Smooth muscle cell of the brain vasculature (primary cell): ENCODE measurements at regions not wholly inside any gene's neighbourhood (a gene's known extent, or its start where the extent isn't known, plus 50 kb on each side); places are given as distances from the start of the nearest gene placed in this dataset.

Source experiments
- DNase-seq: peaks from one replicate; pipeline ENCODE4 v3.0.0-alpha.2; 2012; ENCODE audit warnings: low read depth, low spot score

DNA sequence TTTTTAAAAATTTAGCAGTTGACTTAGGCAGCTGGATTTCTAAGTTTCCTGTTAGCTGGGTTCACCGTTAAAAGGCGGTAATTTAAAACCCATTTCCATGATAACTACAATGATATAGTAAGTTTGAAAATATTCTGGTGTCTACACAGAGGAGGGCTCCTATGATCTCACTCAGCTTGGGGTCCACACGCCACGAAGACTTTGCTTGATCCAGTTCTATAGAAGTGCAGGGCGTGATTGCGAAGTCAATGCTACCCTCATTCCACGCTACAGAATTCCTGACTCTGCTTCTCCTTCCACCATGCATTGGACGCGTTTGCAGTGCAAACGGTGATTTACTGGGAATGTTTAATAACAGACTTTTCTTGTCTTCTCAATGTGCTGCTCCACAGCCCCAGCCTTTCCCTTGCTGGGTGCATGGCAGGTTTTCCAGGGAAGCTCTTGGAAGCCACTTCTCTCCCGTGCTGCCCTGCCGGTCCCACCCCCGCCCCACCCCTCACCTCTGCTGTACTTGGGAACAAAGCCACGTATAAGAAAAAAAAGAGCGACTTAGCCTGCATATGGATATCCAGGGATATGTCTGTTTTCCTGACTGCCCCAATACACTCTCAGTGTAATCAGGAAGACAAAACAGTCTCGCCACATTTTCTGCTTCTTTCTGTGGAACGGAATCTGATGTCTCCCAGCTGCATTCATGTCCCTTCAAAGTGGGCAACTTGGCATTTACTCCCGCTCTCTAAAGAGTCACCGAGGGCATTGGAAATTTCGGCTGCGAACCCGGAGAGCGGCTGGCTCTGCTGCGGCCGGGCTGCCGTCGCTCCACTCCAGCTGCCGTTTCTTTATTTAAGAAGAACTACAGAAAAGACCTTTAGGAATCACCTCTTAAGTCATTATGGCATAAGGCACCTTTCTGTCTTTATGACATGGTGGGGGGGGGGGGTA, 434.4 kb upstream of the MGMT start:
- no peak for DNase-seq

DNA sequence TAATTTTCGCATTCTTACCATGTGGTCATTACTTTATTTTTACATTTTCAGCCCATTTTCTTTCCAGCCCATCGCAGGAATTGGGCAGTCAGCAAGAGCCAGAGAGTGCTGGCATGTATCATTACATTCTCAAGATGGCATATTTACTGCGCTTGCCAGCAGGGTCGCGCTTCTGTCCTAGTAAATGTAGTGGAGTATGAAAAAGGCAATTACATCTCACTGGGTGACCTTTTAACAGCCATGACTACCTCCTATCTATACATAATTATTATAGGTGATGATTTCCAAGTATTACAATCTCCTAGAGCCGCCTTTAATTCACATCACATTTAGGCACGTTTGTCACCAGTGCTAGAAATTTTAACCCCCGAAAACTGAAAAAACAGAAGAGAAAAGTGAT, 433.7 kb upstream of the MGMT start:
- no peak for DNase-seq

- DNase-seq, result no peak
Measured at GRCh38 chr10:129033790-129034272, 433.2 kb upstream of the MGMT start.

GRCh38 chr10:129035052-129035827, 431.8 kb upstream of the MGMT start:
- DNase-seq, result no peak

- no peak for DNase-seq
Measured at GRCh38 chr10:129038522-129038921, 428.5 kb upstream of the MGMT start.

DNA sequence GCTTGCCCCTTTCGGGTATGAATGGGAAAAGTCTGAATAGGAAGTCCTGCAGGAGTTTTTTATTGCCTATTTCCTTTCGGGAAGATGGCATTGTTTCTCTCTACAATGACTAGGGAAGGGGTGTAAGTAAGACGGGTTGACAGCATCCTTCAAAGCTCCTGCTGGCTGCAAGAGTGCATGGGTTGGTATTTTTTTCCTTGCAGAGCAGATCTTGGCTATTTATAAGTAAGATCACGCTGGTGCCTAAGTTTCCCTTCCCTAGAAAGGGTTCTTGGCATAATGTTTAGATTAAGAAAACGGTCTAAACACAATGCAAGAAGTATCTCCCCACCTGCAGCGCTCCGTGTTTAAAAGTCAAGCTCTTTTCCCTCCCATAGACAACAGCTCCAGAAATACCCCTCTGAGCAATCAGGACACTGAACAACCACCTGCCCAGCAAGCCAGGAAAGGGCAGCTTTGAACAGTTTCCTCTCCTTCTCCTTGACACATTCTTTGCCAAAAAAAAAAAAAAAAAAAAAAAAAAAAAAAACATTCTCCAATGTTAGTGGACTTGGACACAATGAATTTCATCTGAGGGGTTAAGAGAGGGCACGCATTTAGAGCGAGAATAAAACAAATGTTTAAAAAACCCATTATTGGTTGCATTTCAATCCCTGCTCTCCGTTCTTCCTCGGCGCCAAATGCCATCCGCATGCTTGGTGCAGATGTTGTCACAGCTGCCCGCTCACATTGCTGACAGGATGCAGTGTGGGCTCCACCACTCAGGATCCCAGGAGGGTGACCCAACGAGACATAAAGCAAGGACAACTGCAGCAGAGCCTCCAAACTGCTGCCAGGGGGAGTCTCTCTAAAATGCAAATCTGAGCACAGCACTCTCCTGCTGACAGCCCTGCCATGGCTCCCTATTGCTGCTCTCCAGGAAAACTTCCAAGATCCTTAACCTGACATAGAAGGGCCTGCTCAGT, 427.4 kb upstream of the MGMT start:
- no peak for DNase-seq

- no peak for DNase-seq
Measured at GRCh38 chr10:129040377-129040776, 426.7 kb upstream of the MGMT start.

DNA sequence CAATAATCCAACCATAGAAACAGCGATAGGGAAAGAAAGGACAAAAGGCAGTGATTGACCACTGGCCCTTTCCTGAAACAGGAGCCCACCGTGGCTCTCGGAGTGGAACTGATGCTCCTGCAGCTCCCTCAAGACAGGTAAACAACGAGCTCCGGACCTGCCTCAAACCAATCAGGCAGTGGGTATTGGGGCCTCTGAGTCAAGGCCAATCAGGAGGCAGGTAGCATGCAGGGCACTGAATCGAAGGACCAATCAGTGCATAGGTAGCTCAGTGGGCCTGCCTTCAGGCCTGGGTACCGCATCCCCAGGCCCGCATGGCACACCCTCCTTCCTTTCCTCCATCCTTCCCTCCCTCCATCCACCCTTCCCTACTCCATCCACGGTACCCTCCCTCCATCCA, 425.1 kb upstream of the MGMT start:
- DNase-seq, result no peak

DNA sequence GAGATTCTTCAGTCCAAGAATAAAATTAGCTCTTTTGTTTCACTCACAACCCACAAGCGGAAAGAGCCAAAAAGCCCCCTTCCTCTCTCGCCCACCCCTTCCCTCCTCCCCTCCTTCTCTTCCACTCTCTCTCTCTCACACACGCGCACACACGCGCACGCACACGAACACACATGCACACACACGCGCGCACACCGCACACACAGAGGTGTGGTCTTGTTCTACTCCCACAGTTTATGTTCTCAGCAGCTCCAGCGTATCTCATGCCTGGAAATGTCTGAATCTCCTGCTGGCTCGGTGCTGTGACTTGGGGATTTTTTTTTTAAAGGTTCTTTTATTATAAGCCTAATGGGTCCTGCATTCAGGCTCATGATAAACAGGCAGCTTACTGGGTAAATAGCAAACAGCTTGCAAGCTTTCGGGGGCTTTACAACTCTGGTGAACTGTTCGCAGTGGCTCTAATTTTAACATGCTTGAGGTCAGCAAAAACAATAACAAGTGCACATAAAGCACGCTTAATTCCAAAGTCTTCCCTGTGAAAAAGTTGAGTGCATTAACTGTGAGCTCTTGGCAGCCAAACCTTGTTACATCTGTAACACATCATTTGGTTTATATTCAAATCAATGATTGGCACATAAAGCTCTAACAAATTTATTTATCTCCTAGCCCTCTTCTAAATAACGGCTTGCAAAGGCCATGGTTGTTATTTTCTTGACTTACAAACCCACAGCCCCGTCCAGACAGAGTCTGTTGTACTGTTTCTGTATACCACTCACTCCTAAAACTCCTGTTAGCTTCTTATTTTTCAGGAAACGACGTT, 424.1 kb upstream of the MGMT start:
- DNase-seq, result no peak

DNA sequence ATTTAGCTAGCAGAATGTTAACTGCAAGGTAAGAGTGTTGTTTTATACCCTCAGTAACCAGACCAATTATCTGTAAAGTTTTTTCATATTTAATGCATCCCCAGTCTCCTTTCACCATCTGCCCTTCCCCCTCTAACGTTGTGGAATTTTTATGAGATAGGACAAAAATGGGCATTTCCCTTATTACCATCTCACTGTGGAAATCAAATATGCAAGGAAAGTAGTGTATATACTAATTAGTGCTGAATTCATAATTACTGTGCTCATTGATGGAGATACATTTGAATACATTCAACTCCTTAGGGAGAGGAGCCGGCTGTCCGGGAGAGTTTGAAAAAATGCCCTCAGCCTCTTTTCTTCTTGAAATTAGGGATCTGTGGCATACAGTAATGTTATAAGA, 423.4 kb upstream of the MGMT start:
- DNase-seq, result no peak

DNA sequence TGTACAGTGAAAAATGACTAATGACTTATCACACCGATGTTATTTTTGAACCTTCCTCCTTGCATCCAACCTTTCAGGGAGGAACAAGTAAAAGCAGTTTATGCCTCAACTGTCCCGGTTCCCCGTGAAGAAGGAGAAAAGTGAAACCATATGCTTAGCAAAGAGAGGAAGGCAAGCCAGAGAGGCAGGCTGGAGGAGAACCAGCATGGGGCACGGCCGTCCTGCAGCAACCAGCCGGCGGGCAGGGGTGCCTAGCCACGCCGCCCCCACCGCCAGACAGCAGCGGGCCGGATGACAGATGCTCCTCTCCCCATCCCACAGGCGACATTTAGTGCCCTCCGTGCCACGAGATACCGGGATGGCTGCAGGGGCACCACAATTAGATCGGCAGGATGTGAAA, 421.4 kb upstream of the MGMT start:
- DNase-seq, result no peak

DNA sequence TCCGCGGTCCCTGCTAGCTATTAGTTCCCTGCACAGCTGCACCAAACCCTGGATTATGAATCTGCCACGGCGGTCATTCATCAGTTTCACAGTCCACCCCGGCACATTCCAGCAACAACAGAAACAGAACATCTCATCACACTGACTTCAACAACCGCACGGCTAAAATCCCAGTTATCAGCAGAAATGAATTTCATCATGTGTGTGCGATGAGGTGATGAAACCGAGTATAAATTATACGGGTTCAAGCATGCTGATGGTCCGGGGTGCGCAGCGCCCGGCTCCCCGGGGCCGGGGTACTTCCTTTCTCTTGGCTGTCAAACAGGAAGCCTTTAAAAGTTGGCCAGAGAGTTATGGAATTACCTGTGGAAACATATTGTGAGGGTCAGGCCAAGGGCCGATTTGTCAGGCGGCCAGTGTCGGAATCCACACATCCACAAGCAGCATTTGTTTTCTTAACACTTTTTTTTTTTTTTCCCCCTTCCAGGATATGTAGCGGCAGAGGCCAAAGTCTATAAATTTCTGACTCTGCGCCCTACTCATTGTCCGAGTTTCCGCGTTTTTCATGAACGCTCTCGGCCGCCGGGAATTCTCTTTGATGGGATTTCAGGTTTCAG, 420.9 kb upstream of the MGMT start:
- DNase-seq, result no peak

- DNase-seq, result no peak
Measured at GRCh38 chr10:129046962-129047361, 420.1 kb upstream of the MGMT start.

GRCh38 chr10:129047600-129047999, 419.4 kb upstream of the MGMT start:
- DNase-seq, result no peak

DNA sequence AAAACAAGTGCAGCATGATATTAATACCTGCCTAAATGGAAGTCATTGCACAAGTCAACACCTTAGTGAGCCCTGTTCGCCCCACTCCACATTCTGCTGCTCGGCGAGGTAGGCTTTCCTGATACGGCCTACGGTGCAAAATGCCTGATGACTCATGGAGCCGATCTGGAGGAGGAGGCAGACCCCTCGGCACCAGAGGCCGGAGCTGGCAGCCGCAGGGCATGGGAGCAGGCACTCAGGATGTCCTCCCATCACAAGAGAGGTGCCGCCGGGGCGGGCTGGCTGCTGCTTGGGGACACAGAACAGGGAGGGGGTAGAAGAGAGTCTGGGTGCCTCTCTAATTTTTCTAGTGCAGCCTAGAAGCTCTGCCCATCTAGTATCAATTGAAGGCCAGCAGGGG, 418.5 kb upstream of the MGMT start:
- no peak for DNase-seq

DNA sequence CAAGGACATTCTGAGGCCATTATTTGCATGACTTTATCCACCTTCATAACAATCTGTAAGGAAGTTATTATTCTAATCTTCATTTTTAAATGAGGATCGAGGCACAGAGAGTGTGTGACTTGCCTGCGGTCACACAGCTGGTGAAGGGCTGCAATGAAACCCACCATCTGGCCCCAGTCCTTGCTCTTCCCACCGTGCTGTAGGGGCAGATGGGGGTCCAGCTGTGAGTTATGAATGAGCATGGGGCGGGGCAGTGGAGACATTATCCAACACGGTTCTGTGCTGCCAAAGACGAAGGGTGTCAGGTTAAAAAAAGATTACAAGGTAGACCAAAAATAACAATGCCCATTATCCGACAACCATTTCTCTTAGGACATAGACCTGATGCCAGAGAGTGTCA, 417.5 kb upstream of the MGMT start:
- no peak for DNase-seq

- DNase-seq, result no peak
Measured at GRCh38 chr10:129055225-129055624, 411.8 kb upstream of the MGMT start.

DNA sequence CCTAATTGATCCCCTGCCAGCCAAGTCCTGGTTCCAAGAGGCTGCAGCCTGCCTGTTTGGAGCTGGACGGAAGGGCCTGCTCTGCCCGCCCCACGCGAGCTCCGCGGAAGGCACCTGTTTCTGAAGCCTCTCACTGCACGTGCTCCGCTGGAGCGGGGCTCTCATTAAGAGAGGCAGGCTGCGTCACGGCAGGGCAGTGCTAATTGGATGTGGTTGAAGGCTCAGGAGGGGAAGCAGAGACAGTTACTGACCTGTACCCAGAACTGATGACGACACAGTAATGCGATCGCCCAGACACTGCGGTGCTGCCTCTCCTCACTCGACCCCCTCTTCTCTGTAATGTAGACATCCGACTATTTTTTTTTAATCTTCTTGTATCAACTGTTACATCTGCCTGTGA, 411.1 kb upstream of the MGMT start:
- DNase-seq, result no peak

DNA sequence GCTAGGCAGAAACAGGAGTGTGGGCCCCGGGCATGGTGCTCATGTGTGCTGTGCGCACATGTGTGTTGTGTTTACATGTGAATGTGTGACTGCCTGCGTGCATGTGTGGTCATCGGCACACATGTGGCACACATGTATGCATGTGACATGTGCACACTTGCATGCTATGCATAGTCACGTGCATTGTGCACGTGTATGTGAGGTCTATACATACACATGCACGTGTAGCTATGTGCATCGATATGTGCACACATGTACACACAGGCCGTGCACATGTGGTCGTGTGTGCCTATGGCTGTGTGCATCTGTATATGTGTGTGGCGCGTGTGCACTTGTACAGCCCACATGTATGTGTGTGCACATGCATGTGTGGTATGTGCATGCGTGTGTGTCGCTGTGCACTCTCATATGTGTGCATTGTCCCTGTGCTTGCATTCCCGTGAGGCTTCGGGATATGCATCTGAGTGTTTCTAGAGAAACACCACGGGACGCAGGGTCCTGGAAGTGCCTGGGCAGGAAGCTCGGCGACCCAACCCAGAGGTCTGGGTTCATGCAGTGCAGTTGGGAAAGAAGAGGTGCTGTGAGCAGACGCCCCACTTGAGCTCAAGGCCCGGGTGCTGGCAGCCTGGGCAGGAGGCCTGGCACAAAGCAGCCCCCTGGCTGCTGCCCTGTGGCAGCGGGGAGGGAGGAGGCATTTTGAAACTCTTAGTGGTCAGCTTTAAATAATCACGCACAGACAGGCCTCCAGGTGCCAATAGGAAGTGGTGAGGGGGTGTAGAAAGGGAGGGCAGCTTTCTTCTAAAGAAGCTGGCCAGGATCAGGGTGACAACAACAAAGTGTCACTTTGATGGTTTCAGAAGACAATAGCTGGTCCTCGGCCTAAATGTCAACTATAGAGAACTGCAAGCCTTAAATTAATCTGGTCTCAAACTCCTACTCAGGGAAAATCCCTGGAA, 410.0 kb upstream of the MGMT start:
- DNase-seq, result no peak
